SU-DHL-6 (cell line): ENCODE measurements at regions not wholly inside any gene's neighbourhood (a gene's known extent, or its start where the extent isn't known, plus 50 kb on each side); places are given as distances from the start of the nearest gene placed in this dataset.

Experiments
- EZH2phosphoT487 ChIP-seq: fragments of 200-600 bp; sonication (generic), shearing (Covaris generic); conservative IDR thresholded peaks from 2 replicates; pipeline ENCODE4 v1.6.1; 2018; ENCODE audit warnings: mild to moderate bottlenecking, antibody characterized with exemption, low read length, moderate library complexity, mixed read lengths
- TF ChIP-seq, protein P1 (sequence below): fragments of 200-600 bp; sonication (generic); IDR thresholded peaks from one replicate; pipeline ENCODE4 v1.5.1; 2017; ENCODE audit warnings: antibody characterized with exemption, mild to moderate bottlenecking, low read length, moderate library complexity; ENCODE audit not compliant: insufficient read depth, poor library complexity, severe bottlenecking

DNA sequence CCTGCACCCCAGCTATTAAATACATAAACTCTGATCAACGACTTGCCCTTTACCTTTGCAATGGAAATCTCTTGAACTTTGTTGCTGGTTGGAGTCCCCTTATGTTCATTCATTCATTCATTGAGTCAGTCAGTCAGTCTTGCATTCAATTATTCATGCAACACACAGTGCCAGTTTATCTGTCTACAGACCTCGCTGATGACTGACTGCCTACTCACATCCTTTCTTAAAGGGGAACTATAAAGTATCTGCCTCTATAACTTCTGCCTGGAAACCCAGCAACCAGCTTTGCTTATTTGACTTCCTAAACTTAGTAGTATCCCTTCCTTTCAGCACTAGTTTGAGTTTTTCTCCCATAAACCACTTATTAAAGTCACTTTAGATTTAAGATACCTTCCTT lies 620.8 kb upstream of the ADGRL3 start:
- TF ChIP-seq, protein P1, sequence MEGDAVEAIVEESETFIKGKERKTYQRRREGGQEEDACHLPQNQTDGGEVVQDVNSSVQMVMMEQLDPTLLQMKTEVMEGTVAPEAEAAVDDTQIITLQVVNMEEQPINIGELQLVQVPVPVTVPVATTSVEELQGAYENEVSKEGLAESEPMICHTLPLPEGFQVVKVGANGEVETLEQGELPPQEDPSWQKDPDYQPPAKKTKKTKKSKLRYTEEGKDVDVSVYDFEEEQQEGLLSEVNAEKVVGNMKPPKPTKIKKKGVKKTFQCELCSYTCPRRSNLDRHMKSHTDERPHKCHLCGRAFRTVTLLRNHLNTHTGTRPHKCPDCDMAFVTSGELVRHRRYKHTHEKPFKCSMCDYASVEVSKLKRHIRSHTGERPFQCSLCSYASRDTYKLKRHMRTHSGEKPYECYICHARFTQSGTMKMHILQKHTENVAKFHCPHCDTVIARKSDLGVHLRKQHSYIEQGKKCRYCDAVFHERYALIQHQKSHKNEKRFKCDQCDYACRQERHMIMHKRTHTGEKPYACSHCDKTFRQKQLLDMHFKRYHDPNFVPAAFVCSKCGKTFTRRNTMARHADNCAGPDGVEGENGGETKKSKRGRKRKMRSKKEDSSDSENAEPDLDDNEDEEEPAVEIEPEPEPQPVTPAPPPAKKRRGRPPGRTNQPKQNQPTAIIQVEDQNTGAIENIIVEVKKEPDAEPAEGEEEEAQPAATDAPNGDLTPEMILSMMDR = no peak
- no peak for TF ChIP-seq EZH2phosphoT487
